ENCODE measurements at regions not wholly inside any gene's neighbourhood (a gene's known extent, or its start where the extent isn't known, plus 50 kb on each side); places are given as distances from the start of the nearest gene placed in this dataset.

GRCh38 chr2:104501929-104502328 is 352.0 kb upstream of the POU3F3 start:
- Histone ChIP-seq H3K9me2 (replicated peaks; ENCODE audit: insufficient read depth) (no peaks in the 10 kb centered on the region), H3K79me2 (no peaks in the 10 kb centered on the region), H3K27me3 (no peaks in the 10 kb centered on the region), H3K4me3 (no peak overlapping the region), H3K4me1 (ENCODE audit: insufficient read depth) (no peaks in the 10 kb centered on the region), H3K9me3 (ENCODE audit: low read depth) (no peaks in the 10 kb centered on the region), H3K27ac (no peak overlapping the region), H4K20me1 (ENCODE audit: insufficient read depth, poor library complexity, severe bottlenecking) (no peaks in the 10 kb centered on the region), H2AFZ (no peak overlapping the region), H3K4me2 (no peak overlapping the region), H3K36me3 (replicated peaks; ENCODE audit: insufficient read depth, low read depth) (no peaks in the 10 kb centered on the region)
- WGBS (ENCODE audit: low lambda C conversion rate, missing lambda C conversion rate), result 95% methylated on average over 14 of the region's 14 CpGs
- no peak for DNase-seq (ENCODE audit: low spot score)
- TF ChIP-seq CTCF (IDR thresholded peaks at IDR 0.05; ENCODE audit: poor library complexity) (no peak), EZH2 (IDR thresholded peaks at IDR 0.05; ENCODE audit: borderline replicate concordance) (no peak), EZH2phosphoT487 (IDR thresholded peaks at IDR 0.05; ENCODE audit: low read depth, severe bottlenecking, unreplicated experiment) (no peak)

- H3K4me2 ChIP-seq, result no peak overlapping the region
- no peaks in the 10 kb centered on the region for H3K4me1 ChIP-seq (ENCODE audit: insufficient read depth)
- no peak overlapping the region for H3K4me3 ChIP-seq
- H3K79me2 ChIP-seq, result no peaks in the 10 kb centered on the region
- no peaks in the 10 kb centered on the region for H3K9me2 ChIP-seq (replicated peaks; ENCODE audit: insufficient read depth)
- H3K27me3 ChIP-seq, result no peaks in the 10 kb centered on the region
- no peak overlapping the region for H2AFZ ChIP-seq
- no peaks in the 10 kb centered on the region for H4K20me1 ChIP-seq (ENCODE audit: insufficient read depth, poor library complexity, severe bottlenecking)
- no peaks in the 10 kb centered on the region for H3K9me3 ChIP-seq (ENCODE audit: low read depth)
- H3K36me3 ChIP-seq (replicated peaks; ENCODE audit: insufficient read depth, low read depth), result no peaks in the 10 kb centered on the region
- no peak for DNase-seq (ENCODE audit: low spot score)
- 88% methylated on average over 7 of the region's 7 CpGs for WGBS (ENCODE audit: low lambda C conversion rate, missing lambda C conversion rate)
- no peak for TF ChIP-seq CTCF (IDR thresholded peaks at IDR 0.05; ENCODE audit: poor library complexity)
- TF ChIP-seq EZH2phosphoT487 (IDR thresholded peaks at IDR 0.05; ENCODE audit: low read depth, severe bottlenecking, unreplicated experiment), result no peak
- no peak for TF ChIP-seq EZH2 (IDR thresholded peaks at IDR 0.05; ENCODE audit: borderline replicate concordance)
- no peak overlapping the region for H3K27ac ChIP-seq
Measured at GRCh38 chr2:104502901-104503300, 351.0 kb upstream of the POU3F3 start.

- H3K36me3 ChIP-seq (replicated peaks; ENCODE audit: insufficient read depth, low read depth), result no peaks in the 10 kb centered on the region
- 29% methylated on average over 8 of the region's 8 CpGs for WGBS (ENCODE audit: low lambda C conversion rate, missing lambda C conversion rate)
Measured at GRCh38 chr2:104504331-104505073, 349.4 kb upstream of the POU3F3 start.

More at GRCh38 chr2:104504331-104505073, 349.4 kb upstream of the POU3F3 start:
- H2AFZ ChIP-seq, result no peak overlapping the region
- no peaks in the 10 kb centered on the region for H3K79me2 ChIP-seq
- TF ChIP-seq CTCF (IDR thresholded peaks at IDR 0.05; ENCODE audit: poor library complexity) (no peak), EZH2phosphoT487 (IDR thresholded peaks at IDR 0.05; ENCODE audit: low read depth, severe bottlenecking, unreplicated experiment) (no peak), EZH2 (IDR thresholded peaks at IDR 0.05; ENCODE audit: borderline replicate concordance) (no peak)
- no peaks in the 10 kb centered on the region for H3K27me3 ChIP-seq
- H3K9me3 ChIP-seq (ENCODE audit: low read depth), result no peaks in the 10 kb centered on the region
- DNase-seq (ENCODE audit: low spot score), result no peak
- H3K4me2 ChIP-seq, result no peak overlapping the region
- H3K4me1 ChIP-seq (ENCODE audit: insufficient read depth), result no peaks in the 10 kb centered on the region
- no peak overlapping the region for H3K4me3 ChIP-seq
- H4K20me1 ChIP-seq (ENCODE audit: insufficient read depth, poor library complexity, severe bottlenecking), result no peaks in the 10 kb centered on the region
- no peak overlapping the region for H3K27ac ChIP-seq
- no peaks in the 10 kb centered on the region for H3K9me2 ChIP-seq (replicated peaks; ENCODE audit: insufficient read depth)
